Hippocampal formation (tissue), 2 donors: ENCODE measurements at regions not wholly inside any gene's neighbourhood (a gene's known extent, or its start where the extent isn't known, plus 50 kb on each side); places are given as distances from the start of the nearest gene placed in this dataset.

ENCODE experiments used
- DNase-seq, 2 donors: peaks; one replicate each; lab custom pipeline; 2025; lab: John Stamatoyannopoulos, UW

- no peak for DNase-seq
Observed at GRCh38 chr2:2926009-2926857, 451.4 kb downstream of the EIPR1 start.

GRCh38 chr2:2922156-2922555 lies 455.5 kb downstream of the EIPR1 start:
- DNase-seq: no peak

GRCh38 chr2:2921011-2921720 lies 456.5 kb downstream of the EIPR1 start:
- DNase-seq: no peak

GRCh38 chr2:2919574-2920365 lies 457.8 kb downstream of the EIPR1 start:
- no peak for DNase-seq

GRCh38 chr2:2919026-2919425 lies 458.6 kb downstream of the EIPR1 start:
- DNase-seq: no peak

GRCh38 chr2:2916621-2917020 lies 461.0 kb downstream of the EIPR1 start:
- no peak for DNase-seq

GRCh38 chr2:2914252-2914651 lies 463.4 kb downstream of the EIPR1 start:
- no peak for DNase-seq

GRCh38 chr2:2913601-2914120 lies 464.0 kb downstream of the EIPR1 start:
- no peak for DNase-seq

GRCh38 chr2:2912731-2913130 lies 464.9 kb downstream of the EIPR1 start:
- no peak for DNase-seq

- DNase-seq: no peak
Observed at GRCh38 chr2:2912293-2912692, 465.3 kb downstream of the EIPR1 start.

- DNase-seq: no peak
Observed at GRCh38 chr2:2910259-2910658, 467.4 kb downstream of the EIPR1 start.

- no peak for DNase-seq
Observed at GRCh38 chr2:2909086-2910035, 468.3 kb downstream of the EIPR1 start.

- no peak for DNase-seq
Observed at GRCh38 chr2:2906091-2906490, 471.5 kb downstream of the EIPR1 start.

- no peak for DNase-seq
Observed at GRCh38 chr2:2904721-2905350, 472.8 kb downstream of the EIPR1 start.

GRCh38 chr2:2902547-2903281 lies 474.9 kb downstream of the EIPR1 start:
- DNase-seq: no peak

GRCh38 chr2:2901384-2902345 lies 476.0 kb downstream of the EIPR1 start:
- DNase-seq: no peak

GRCh38 chr2:2899826-2900225 lies 477.8 kb downstream of the EIPR1 start:
- no peak for DNase-seq

GRCh38 chr2:2898744-2899143 lies 478.9 kb downstream of the EIPR1 start:
- DNase-seq: no peak

GRCh38 chr2:2896643-2897042 lies 481.0 kb downstream of the EIPR1 start:
- no peak for DNase-seq
